SK-N-SH treated with all-trans-retinoic acid at 6 μM for 48 hours (cell line): ENCODE measurements at regions not wholly inside any gene's neighbourhood (a gene's known extent, or its start where the extent isn't known, plus 50 kb on each side); places are given as distances from the start of the nearest gene placed in this dataset.

Source experiments
- ATAC-seq: fragments of 200-7000 bp; cut with Tn5 transposase; 3 replicates; pipeline ENCODE4 v1.9.1; 2020; ENCODE audit warnings: mild to moderate bottlenecking, moderate library complexity
- ARNTL ChIP-seq: fragments of 450-650 bp; formaldehyde crosslinking; IDR thresholded peaks from 2 replicates; pipeline ENCODE4 v1.5.0; 2020; ENCODE audit warnings: low read depth, mild to moderate bottlenecking, moderate library complexity, borderline replicate concordance
- BACH2 ChIP-seq: fragments of 250-450 bp; sonication (Bioruptor Pico); IDR thresholded peaks from 2 replicates; pipeline ENCODE4 v1.9.0; 2021; ENCODE audit warnings: mild to moderate bottlenecking, borderline replicate concordance
- CSDC2 ChIP-seq: fragments of 250-450 bp; sonication (Bioruptor Pico); IDR thresholded peaks from 2 replicates; pipeline ENCODE4 v1.5.0; 2020; ENCODE audit warnings: mild to moderate bottlenecking, moderate library complexity
- ESRRG ChIP-seq: fragments of 250-450 bp; sonication (Bioruptor Pico); IDR thresholded peaks from 2 replicates; pipeline ENCODE4 v1.6.1; 2021; ENCODE audit warnings: mild to moderate bottlenecking
- GLIS3 ChIP-seq: fragments of 250-450 bp; sonication (Bioruptor Pico); IDR thresholded peaks from 2 replicates; pipeline ENCODE4 v1.5.0; 2020; ENCODE audit warnings: mild to moderate bottlenecking, moderate library complexity
- ISL1 ChIP-seq: fragments of 250-450 bp; sonication (Bioruptor Pico); IDR thresholded peaks from 2 replicates; pipeline ENCODE4 v2.1.2; 2022; ENCODE audit warnings: mild to moderate bottlenecking, moderate library complexity
- OSR1 ChIP-seq: fragments of 250-450 bp; sonication (Bioruptor Pico); IDR thresholded peaks from 2 replicates; pipeline ENCODE4 v1.8.0; 2022; ENCODE audit warnings: moderate library complexity, mild to moderate bottlenecking, inconsistent platforms
- PPARA ChIP-seq: fragments of 250-450 bp; sonication (Bioruptor Pico); IDR thresholded peaks from 2 replicates; pipeline ENCODE4 v1.5.0; 2020; ENCODE audit warnings: mild to moderate bottlenecking, borderline replicate concordance
- RARB ChIP-seq: fragments of 250-450 bp; sonication (Bioruptor Pico); IDR thresholded peaks from 2 replicates; pipeline ENCODE4 v1.8.0; 2021; ENCODE audit warnings: mild to moderate bottlenecking, moderate library complexity
- SNAI2 ChIP-seq: fragments of 250-450 bp; sonication (Bioruptor Pico); IDR thresholded peaks from 2 replicates; pipeline ENCODE4 v1.5.0; 2020; ENCODE audit warnings: mild to moderate bottlenecking, moderate library complexity
- TCF4 ChIP-seq: fragments of 250-450 bp; sonication (Bioruptor Pico); IDR thresholded peaks from 2 replicates; pipeline ENCODE4 v1.8.0; 2021; ENCODE audit warnings: mild to moderate bottlenecking, moderate library complexity, borderline replicate concordance
- TOX ChIP-seq: fragments of 250-450 bp; sonication (Bioruptor Pico); IDR thresholded peaks from 2 replicates; pipeline ENCODE4 v1.8.0; 2021; ENCODE audit warnings: mild to moderate bottlenecking, moderate library complexity, borderline replicate concordance
- ZC3H10 ChIP-seq: fragments of 250-450 bp; sonication (Bioruptor Pico); IDR thresholded peaks from 2 replicates; pipeline ENCODE4 v1.5.1; 2021; ENCODE audit warnings: mild to moderate bottlenecking, moderate library complexity
- ZFP3 ChIP-seq: fragments of 250-450 bp; sonication (Bioruptor Pico); IDR thresholded peaks from 2 replicates; pipeline ENCODE4 v1.5.0; 2020; ENCODE audit warnings: mild to moderate bottlenecking, moderate library complexity
- ZFP30 ChIP-seq: fragments of 450-650 bp; formaldehyde crosslinking; IDR thresholded peaks from 2 replicates; pipeline ENCODE4 v1.5.0; 2022; ENCODE audit warnings: mild to moderate bottlenecking, moderate library complexity
- ZNF565 ChIP-seq: fragments of 450-650 bp; formaldehyde crosslinking; conservative IDR thresholded peaks from 2 replicates; pipeline ENCODE4 v1.5.0; 2020; ENCODE audit warnings: low read depth, mild to moderate bottlenecking, moderate library complexity
- ZNF70 ChIP-seq: fragments of 450-650 bp; formaldehyde crosslinking; IDR thresholded peaks from 2 replicates; pipeline ENCODE4 v1.5.0; 2020; ENCODE audit warnings: mild to moderate bottlenecking, moderate library complexity
- ZNF8 ChIP-seq: fragments of 450-650 bp; formaldehyde crosslinking; IDR thresholded peaks from 2 replicates; pipeline ENCODE4 v1.5.0; 2020; ENCODE audit warnings: mild to moderate bottlenecking, moderate library complexity
- TF ChIP-seq, protein P1 (sequence below): fragments of 250-450 bp; sonication (Bioruptor Pico); IDR thresholded peaks from 2 replicates; pipeline ENCODE4 v1.8.0; 2021; ENCODE audit warnings: low read depth, mild to moderate bottlenecking, moderate library complexity, borderline replicate concordance
- TF ChIP-seq, protein P2 (sequence below): fragments of 250-450 bp; sonication (Bioruptor Pico); IDR thresholded peaks from 2 replicates; pipeline ENCODE4 v1.8.0; 2020; ENCODE audit warnings: mild to moderate bottlenecking, moderate library complexity, borderline replicate concordance
- TF ChIP-seq, protein P3 (sequence below): fragments of 250-450 bp; sonication (Bioruptor Pico); IDR thresholded peaks from 2 replicates; pipeline ENCODE4 v1.5.1; 2021; ENCODE audit warnings: mild to moderate bottlenecking, moderate library complexity
- TF ChIP-seq, protein P4 (sequence below): fragments of 250-450 bp; sonication (Bioruptor Pico); IDR thresholded peaks from 2 replicates; pipeline ENCODE4 v1.5.0; 2020; ENCODE audit warnings: mild to moderate bottlenecking, moderate library complexity
- TF ChIP-seq, protein P5 (sequence below): fragments of 250-450 bp; sonication (Bioruptor Pico); IDR thresholded peaks from 2 replicates; pipeline ENCODE4 v1.5.1; 2020; ENCODE audit warnings: low read depth, mild to moderate bottlenecking, moderate library complexity

DNA sequence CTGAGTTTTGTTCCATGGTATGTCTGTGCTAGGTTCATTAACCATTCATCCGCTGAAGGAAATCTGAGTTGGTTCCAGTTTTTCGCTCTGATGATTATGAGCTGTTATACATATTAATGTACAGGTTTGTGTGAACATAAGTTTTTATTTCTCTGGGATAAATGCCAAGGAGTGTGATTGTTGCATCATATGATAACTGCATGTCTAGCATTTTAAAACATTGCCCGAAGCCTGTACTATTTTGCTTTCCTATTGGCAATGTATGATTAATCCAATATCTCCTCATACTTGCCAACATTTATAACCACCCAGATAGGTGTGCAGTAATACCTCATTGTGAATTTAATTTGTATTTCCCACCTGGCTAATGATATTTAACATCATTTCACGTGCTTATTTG is 322.7 kb downstream of the ZNF326 start:
- no peak for TF ChIP-seq BACH2
- TF ChIP-seq ZFP30 (CRISPR knock-in tag): no peak
- TF ChIP-seq ESRRG: no peak
- TF ChIP-seq ISL1 (CRISPR knock-in tag): no peak
- TF ChIP-seq, protein P1, sequence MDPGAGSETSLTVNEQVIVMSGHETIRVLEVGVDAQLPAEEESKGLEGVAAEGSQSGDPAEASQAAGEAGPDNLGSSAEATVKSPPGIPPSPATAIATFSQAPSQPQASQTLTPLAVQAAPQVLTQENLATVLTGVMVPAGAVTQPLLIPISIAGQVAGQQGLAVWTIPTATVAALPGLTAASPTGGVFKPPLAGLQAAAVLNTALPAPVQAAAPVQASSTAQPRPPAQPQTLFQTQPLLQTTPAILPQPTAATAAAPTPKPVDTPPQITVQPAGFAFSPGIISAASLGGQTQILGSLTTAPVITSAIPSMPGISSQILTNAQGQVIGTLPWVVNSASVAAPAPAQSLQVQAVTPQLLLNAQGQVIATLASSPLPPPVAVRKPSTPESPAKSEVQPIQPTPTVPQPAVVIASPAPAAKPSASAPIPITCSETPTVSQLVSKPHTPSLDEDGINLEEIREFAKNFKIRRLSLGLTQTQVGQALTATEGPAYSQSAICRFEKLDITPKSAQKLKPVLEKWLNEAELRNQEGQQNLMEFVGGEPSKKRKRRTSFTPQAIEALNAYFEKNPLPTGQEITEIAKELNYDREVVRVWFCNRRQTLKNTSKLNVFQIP (CRISPR knock-in tag): no peak
- no peak for TF ChIP-seq TOX (CRISPR knock-in tag)
- no peak for TF ChIP-seq OSR1 (CRISPR knock-in tag)
- TF ChIP-seq ARNTL: no peak
- no peak for TF ChIP-seq PPARA (CRISPR knock-in tag)
- no peak for TF ChIP-seq CSDC2 (CRISPR knock-in tag)
- TF ChIP-seq ZNF8 (CRISPR knock-in tag): no peak
- no peak for TF ChIP-seq ZNF565
- TF ChIP-seq, protein P2, sequence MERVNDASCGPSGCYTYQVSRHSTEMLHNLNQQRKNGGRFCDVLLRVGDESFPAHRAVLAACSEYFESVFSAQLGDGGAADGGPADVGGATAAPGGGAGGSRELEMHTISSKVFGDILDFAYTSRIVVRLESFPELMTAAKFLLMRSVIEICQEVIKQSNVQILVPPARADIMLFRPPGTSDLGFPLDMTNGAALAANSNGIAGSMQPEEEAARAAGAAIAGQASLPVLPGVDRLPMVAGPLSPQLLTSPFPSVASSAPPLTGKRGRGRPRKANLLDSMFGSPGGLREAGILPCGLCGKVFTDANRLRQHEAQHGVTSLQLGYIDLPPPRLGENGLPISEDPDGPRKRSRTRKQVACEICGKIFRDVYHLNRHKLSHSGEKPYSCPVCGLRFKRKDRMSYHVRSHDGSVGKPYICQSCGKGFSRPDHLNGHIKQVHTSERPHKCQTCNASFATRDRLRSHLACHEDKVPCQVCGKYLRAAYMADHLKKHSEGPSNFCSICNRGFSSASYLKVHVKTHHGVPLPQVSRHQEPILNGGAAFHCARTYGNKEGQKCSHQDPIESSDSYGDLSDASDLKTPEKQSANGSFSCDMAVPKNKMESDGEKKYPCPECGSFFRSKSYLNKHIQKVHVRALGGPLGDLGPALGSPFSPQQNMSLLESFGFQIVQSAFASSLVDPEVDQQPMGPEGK (CRISPR knock-in tag): no peak
- TF ChIP-seq, protein P3, sequence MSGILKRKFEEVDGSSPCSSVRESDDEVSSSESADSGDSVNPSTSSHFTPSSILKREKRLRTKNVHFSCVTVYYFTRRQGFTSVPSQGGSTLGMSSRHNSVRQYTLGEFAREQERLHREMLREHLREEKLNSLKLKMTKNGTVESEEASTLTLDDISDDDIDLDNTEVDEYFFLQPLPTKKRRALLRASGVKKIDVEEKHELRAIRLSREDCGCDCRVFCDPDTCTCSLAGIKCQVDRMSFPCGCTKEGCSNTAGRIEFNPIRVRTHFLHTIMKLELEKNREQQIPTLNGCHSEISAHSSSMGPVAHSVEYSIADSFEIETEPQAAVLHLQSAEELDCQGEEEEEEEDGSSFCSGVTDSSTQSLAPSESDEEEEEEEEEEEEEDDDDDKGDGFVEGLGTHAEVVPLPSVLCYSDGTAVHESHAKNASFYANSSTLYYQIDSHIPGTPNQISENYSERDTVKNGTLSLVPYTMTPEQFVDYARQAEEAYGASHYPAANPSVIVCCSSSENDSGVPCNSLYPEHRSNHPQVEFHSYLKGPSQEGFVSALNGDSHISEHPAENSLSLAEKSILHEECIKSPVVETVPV (CRISPR knock-in tag): no peak
- TF ChIP-seq ZFP3 (CRISPR knock-in tag): no peak
- TF ChIP-seq GLIS3 (CRISPR knock-in tag): no peak
- TF ChIP-seq, protein P4, sequence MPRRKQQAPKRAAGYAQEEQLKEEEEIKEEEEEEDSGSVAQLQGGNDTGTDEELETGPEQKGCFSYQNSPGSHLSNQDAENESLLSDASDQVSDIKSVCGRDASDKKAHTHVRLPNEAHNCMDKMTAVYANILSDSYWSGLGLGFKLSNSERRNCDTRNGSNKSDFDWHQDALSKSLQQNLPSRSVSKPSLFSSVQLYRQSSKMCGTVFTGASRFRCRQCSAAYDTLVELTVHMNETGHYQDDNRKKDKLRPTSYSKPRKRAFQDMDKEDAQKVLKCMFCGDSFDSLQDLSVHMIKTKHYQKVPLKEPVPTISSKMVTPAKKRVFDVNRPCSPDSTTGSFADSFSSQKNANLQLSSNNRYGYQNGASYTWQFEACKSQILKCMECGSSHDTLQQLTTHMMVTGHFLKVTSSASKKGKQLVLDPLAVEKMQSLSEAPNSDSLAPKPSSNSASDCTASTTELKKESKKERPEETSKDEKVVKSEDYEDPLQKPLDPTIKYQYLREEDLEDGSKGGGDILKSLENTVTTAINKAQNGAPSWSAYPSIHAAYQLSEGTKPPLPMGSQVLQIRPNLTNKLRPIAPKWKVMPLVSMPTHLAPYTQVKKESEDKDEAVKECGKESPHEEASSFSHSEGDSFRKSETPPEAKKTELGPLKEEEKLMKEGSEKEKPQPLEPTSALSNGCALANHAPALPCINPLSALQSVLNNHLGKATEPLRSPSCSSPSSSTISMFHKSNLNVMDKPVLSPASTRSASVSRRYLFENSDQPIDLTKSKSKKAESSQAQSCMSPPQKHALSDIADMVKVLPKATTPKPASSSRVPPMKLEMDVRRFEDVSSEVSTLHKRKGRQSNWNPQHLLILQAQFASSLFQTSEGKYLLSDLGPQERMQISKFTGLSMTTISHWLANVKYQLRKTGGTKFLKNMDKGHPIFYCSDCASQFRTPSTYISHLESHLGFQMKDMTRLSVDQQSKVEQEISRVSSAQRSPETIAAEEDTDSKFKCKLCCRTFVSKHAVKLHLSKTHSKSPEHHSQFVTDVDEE (CRISPR knock-in tag): no peak
- TF ChIP-seq, protein P5, sequence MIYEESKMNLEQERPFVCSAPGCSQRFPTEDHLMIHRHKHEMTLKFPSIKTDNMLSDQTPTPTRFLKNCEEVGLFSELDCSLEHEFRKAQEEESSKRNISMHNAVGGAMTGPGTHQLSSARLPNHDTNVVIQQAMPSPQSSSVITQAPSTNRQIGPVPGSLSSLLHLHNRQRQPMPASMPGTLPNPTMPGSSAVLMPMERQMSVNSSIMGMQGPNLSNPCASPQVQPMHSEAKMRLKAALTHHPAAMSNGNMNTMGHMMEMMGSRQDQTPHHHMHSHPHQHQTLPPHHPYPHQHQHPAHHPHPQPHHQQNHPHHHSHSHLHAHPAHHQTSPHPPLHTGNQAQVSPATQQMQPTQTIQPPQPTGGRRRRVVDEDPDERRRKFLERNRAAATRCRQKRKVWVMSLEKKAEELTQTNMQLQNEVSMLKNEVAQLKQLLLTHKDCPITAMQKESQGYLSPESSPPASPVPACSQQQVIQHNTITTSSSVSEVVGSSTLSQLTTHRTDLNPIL (CRISPR knock-in tag): no peak
- no peak for TF ChIP-seq SNAI2 (CRISPR knock-in tag)
- TF ChIP-seq ZNF70: no peak
- ATAC-seq: no peak

DNA sequence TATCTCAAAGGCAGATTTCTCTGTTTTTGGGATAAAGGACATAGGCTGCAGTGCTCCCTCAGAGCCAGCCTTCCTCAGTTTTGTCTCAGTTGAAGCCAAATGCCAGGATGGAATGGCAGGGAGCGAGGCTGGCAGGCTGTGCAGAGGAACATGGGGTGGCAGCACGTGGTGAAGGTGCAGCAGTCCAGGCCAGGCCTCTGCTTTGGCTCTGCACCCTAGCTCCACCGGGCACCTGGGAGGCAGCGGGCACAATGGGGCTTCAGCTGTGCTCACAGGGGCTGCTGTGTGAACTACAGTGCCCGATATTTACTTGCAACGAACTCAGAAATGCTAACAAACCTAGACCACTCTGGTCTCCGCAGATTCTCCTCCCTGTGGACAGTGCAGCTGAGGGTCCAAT is 319.6 kb downstream of the ZNF326 start:
- ATAC-seq: no peak
- TF ChIP-seq, protein P3 (CRISPR knock-in tag): no peak
- TF ChIP-seq, protein P4 (CRISPR knock-in tag): no peak
- TF ChIP-seq ISL1 (CRISPR knock-in tag) (no peak), ZC3H10 (no peak), TCF4 (no peak), BACH2 (no peak), GLIS3 (CRISPR knock-in tag) (no peak), RARB (CRISPR knock-in tag) (no peak)
